ENCODE measurements at regions not wholly inside any gene's neighbourhood (a gene's known extent, or its start where the extent isn't known, plus 50 kb on each side); places are given as distances from the start of the nearest gene placed in this dataset.

GRCh38 chr2:138390316-138390945 lies 111.1 kb upstream of the SPOPL start:
- no peak overlapping the region for H3K4me3 ChIP-seq
- H3K4me1 ChIP-seq: no peaks in the 10 kb centered on the region
- no peak overlapping the region for H3K27ac ChIP-seq
- no peaks in the 10 kb centered on the region for H3K36me3 ChIP-seq
- H3K27me3 ChIP-seq: no peaks in the 10 kb centered on the region
- intact Hi-C loops (cut with DNase I): no loop called here
- H3K9me3 ChIP-seq: no peaks in the 10 kb centered on the region
- TF ChIP-seq EP300 (IDR thresholded peaks at IDR 0.05): no peak
- TF ChIP-seq POLR2A (IDR thresholded peaks at IDR 0.05): no peak
- no peak for TF ChIP-seq POLR2AphosphoS5 (IDR thresholded peaks at IDR 0.05)
- TF ChIP-seq CTCF (IDR thresholded peaks at IDR 0.05): no peak
- DNase-seq: no peak
- WGBS, 2 donors: 84 to 89% methylated on average over 7 of the region's 7 CpGs

GRCh38 chr2:138391946-138392345 lies 109.6 kb upstream of the SPOPL start:
- Histone ChIP-seq H3K4me1 (no peaks in the 10 kb centered on the region), H3K9me3 (no peaks in the 10 kb centered on the region), H3K27me3 (no peaks in the 10 kb centered on the region), H3K36me3 (no peaks in the 10 kb centered on the region), H3K27ac (no peak overlapping the region), H3K4me3 (no peak overlapping the region)
- WGBS, 2 donors: 93 to 94% methylated on average over 5 of the region's 5 CpGs
- no peak for TF ChIP-seq POLR2A (IDR thresholded peaks at IDR 0.05)
- no peak for TF ChIP-seq CTCF (IDR thresholded peaks at IDR 0.05)
- no peak for TF ChIP-seq POLR2AphosphoS5 (IDR thresholded peaks at IDR 0.05)
- no peak for TF ChIP-seq EP300 (IDR thresholded peaks at IDR 0.05)
- no peak for DNase-seq
- intact Hi-C loops (cut with DNase I): no loop called here

- intact Hi-C loops (cut with DNase I): no loop called here
These were observed 105.8 kb upstream of the SPOPL start for GRCh38 chr2:138395565-138396306.

GRCh38 chr2:138396843-138397242 lies 104.7 kb upstream of the SPOPL start:
- Histone ChIP-seq H3K9me3 (peaks cover 0 to 6% (median 0%) of the 10 kb centered on the region in 4 donors), H3K4me1 (no peaks in the 10 kb centered on the region), H3K27me3 (no peaks in the 10 kb centered on the region), H3K36me3 (no peaks in the 10 kb centered on the region), H3K4me3 (no peak overlapping the region), H3K27ac (no peak overlapping the region)
- no peak for DNase-seq
- no peak for TF ChIP-seq POLR2A (IDR thresholded peaks at IDR 0.05)
- no peak for TF ChIP-seq EP300 (IDR thresholded peaks at IDR 0.05)
- TF ChIP-seq CTCF (IDR thresholded peaks at IDR 0.05): no peak
- intact Hi-C loops (cut with DNase I): no loop called here
- WGBS, 2 donors: 96 to 99% methylated on average over 3 of the region's 3 CpGs

More at GRCh38 chr2:138395565-138396306, 105.8 kb upstream of the SPOPL start:
- H3K36me3 ChIP-seq: no peaks in the 10 kb centered on the region
- H3K4me1 ChIP-seq: no peaks in the 10 kb centered on the region
- WGBS, 2 donors: 71 to 84% methylated on average over 2 of the region's 2 CpGs
- no peaks in the 10 kb centered on the region for H3K27me3 ChIP-seq
- H3K9me3 ChIP-seq: no peaks in the 10 kb centered on the region
- no peak for TF ChIP-seq EP300 (IDR thresholded peaks at IDR 0.05)
- no peak for TF ChIP-seq POLR2AphosphoS5 (IDR thresholded peaks at IDR 0.05)
- no peak overlapping the region for H3K4me3 ChIP-seq
- DNase-seq: no peak
- H3K27ac ChIP-seq: no peak overlapping the region

GRCh38 chr2:138403431-138403927 lies 98.1 kb upstream of the SPOPL start:
- H3K4me1 ChIP-seq: no peaks in the 10 kb centered on the region
- no peak for DNase-seq
- no peak overlapping the region for H3K27ac ChIP-seq
- TF ChIP-seq CTCF (IDR thresholded peaks at IDR 0.05) (no peak), POLR2AphosphoS5 (IDR thresholded peaks at IDR 0.05) (no peak), EP300 (IDR thresholded peaks at IDR 0.05) (no peak), POLR2A (IDR thresholded peaks at IDR 0.05) (no peak)
- intact Hi-C loops (cut with DNase I): no loop called here
- no peaks in the 10 kb centered on the region for H3K36me3 ChIP-seq
- H3K4me3 ChIP-seq: no peak overlapping the region
- 81% methylated on average over 5 of the region's 5 CpGs for WGBS, 2 donors
- no peaks in the 10 kb centered on the region for H3K27me3 ChIP-seq
- peaks cover 0 to 6% (median 0%) of the 10 kb centered on the region in 4 donors for H3K9me3 ChIP-seq
